ENCODE measurements at regions not wholly inside any gene's neighbourhood (a gene's known extent, or its start where the extent isn't known, plus 50 kb on each side); places are given as distances from the start of the nearest gene placed in this dataset.

- no peak for DNase-seq (ENCODE audit: low spot score)
- TF ChIP-seq CTCF (IDR thresholded peaks at IDR 0.05; ENCODE audit: borderline replicate concordance, control extremely low read depth, extremely low read depth, insufficient read depth, missing control alignments), result no peak
- in situ Hi-C loops (cut with MboI; ENCODE audit: low sequenced_read_pairs, unreplicated experiment), result no loop called here
These were observed 286.1 kb upstream of the ESRRG start for GRCh38 chr1:217009376-217009775.

- no peak for TF ChIP-seq CTCF (IDR thresholded peaks at IDR 0.05; ENCODE audit: borderline replicate concordance, control extremely low read depth, extremely low read depth, insufficient read depth, missing control alignments)
- no peak for DNase-seq (ENCODE audit: low spot score)
- in situ Hi-C loops (cut with MboI; ENCODE audit: low sequenced_read_pairs, unreplicated experiment), result no loop called here
These were observed 281.7 kb upstream of the ESRRG start for GRCh38 chr1:217004776-217005436.

GRCh38 chr1:217003355-217003754 is 280.1 kb upstream of the ESRRG start:
- in situ Hi-C loops (cut with MboI; ENCODE audit: low sequenced_read_pairs, unreplicated experiment), result no loop called here
- DNase-seq (ENCODE audit: low spot score), result no peak
- no peak for TF ChIP-seq CTCF (IDR thresholded peaks at IDR 0.05; ENCODE audit: borderline replicate concordance, control extremely low read depth, extremely low read depth, insufficient read depth, missing control alignments)

GRCh38 chr1:216997831-216998230 is 274.6 kb upstream of the ESRRG start:
- no peak for TF ChIP-seq CTCF (IDR thresholded peaks at IDR 0.05; ENCODE audit: borderline replicate concordance, control extremely low read depth, extremely low read depth, insufficient read depth, missing control alignments)
- DNase-seq (ENCODE audit: low spot score), result no peak
- in situ Hi-C loops (cut with MboI; ENCODE audit: low sequenced_read_pairs, unreplicated experiment), result no loop called here

GRCh38 chr1:216997069-216997468 is 273.8 kb upstream of the ESRRG start:
- in situ Hi-C loops (cut with MboI; ENCODE audit: low sequenced_read_pairs, unreplicated experiment), result no loop called here
- TF ChIP-seq CTCF (IDR thresholded peaks at IDR 0.05; ENCODE audit: borderline replicate concordance, control extremely low read depth, extremely low read depth, insufficient read depth, missing control alignments), result no peak
- DNase-seq (ENCODE audit: low spot score), result no peak

- DNase-seq (ENCODE audit: low spot score), result no peak
- in situ Hi-C loops (cut with MboI; ENCODE audit: low sequenced_read_pairs, unreplicated experiment), result no loop called here
- TF ChIP-seq CTCF (IDR thresholded peaks at IDR 0.05; ENCODE audit: borderline replicate concordance, control extremely low read depth, extremely low read depth, insufficient read depth, missing control alignments), result no peak
These were observed 261.3 kb upstream of the ESRRG start for GRCh38 chr1:216984536-216984935.
